Ecto neural progenitor cell (in vitro differentiated cells): ENCODE measurements at regions not wholly inside any gene's neighbourhood (a gene's known extent, or its start where the extent isn't known, plus 50 kb on each side); places are given as distances from the start of the nearest gene placed in this dataset.
"Not testable (repeated sequence)": the region's sequence is repeated elsewhere in the genome, so short reads cannot be mapped to it uniquely, and the experiment has no call there.

Experiments used
- DNase-seq: peaks from one replicate; pipeline ENCODE4 v3.0.0-alpha.2; 2018; ENCODE audit warnings: low spot score

- no peak for DNase-seq
These were observed 346.8 kb upstream of the TCF4 start for GRCh38 chr18:55934821-55935220.

GRCh38 chr18:55932675-55933074, 344.7 kb upstream of the TCF4 start:
- no peak for DNase-seq

GRCh38 chr18:55927831-55928230, 339.8 kb upstream of the TCF4 start:
- no peak for DNase-seq

GRCh38 chr18:55925772-55926171, 337.8 kb upstream of the TCF4 start:
- DNase-seq: no peak

GRCh38 chr18:55920063-55920462, 332.1 kb upstream of the TCF4 start:
- no peak for DNase-seq

GRCh38 chr18:55918444-55918843, 330.5 kb upstream of the TCF4 start:
- DNase-seq: no peak

- DNase-seq: no peak
These were observed 324.9 kb upstream of the TCF4 start for GRCh38 chr18:55912919-55913318.

- no peak for DNase-seq
These were observed 324.1 kb upstream of the TCF4 start for GRCh38 chr18:55912071-55912470.

- no peak for DNase-seq
These were observed 322.3 kb upstream of the TCF4 start for GRCh38 chr18:55910296-55910695.

- DNase-seq: no peak
These were observed 320.9 kb upstream of the TCF4 start for GRCh38 chr18:55908901-55909366.

GRCh38 chr18:55907453-55908175, 319.6 kb upstream of the TCF4 start:
- DNase-seq: no peak

GRCh38 chr18:55906536-55906935, 318.5 kb upstream of the TCF4 start:
- no peak for DNase-seq

GRCh38 chr18:55903911-55904310, 315.9 kb upstream of the TCF4 start:
- DNase-seq: no peak

- no peak for DNase-seq
These were observed 312.4 kb upstream of the TCF4 start for GRCh38 chr18:55900380-55900779.

GRCh38 chr18:55897091-55897689, 309.2 kb upstream of the TCF4 start:
- no peak for DNase-seq

- DNase-seq: no peak
These were observed 306.0 kb upstream of the TCF4 start for GRCh38 chr18:55893948-55894347.

GRCh38 chr18:55892862-55893813, 305.1 kb upstream of the TCF4 start:
- DNase-seq: not testable (repeated sequence)

GRCh38 chr18:55886886-55887285, 298.9 kb upstream of the TCF4 start:
- DNase-seq: no peak

- no peak for DNase-seq
These were observed 296.5 kb upstream of the TCF4 start for GRCh38 chr18:55884498-55884897.

GRCh38 chr18:55880617-55881016, 292.6 kb upstream of the TCF4 start:
- DNase-seq: no peak

- no peak for DNase-seq
These were observed 291.3 kb upstream of the TCF4 start for GRCh38 chr18:55879331-55879730.

GRCh38 chr18:55878224-55878623, 290.2 kb upstream of the TCF4 start:
- DNase-seq: no peak

GRCh38 chr18:55877321-55877720, 289.3 kb upstream of the TCF4 start:
- no peak for DNase-seq
